BLaER1 treated with 17β-estradiol and CSF1 and Interleukin-3, amounts not matched to agents 10 nM and 100 nM (cell line): ENCODE measurements at regions not wholly inside any gene's neighbourhood (a gene's known extent, or its start where the extent isn't known, plus 50 kb on each side); places are given as distances from the start of the nearest gene placed in this dataset.

Source experiments
- H3K27ac ChIP-seq, 11 experiments: shearing (Covaris generic); formaldehyde crosslinking; 2 replicates each; pipeline ENCODE4 v1.8.1; 2022
- H3K27me3 ChIP-seq, 11 experiments: shearing (Covaris generic); formaldehyde crosslinking; 2 replicates each; pipeline ENCODE4 v1.8.1; 2022
- H3K36me3 ChIP-seq, 11 experiments: shearing (Covaris generic); formaldehyde crosslinking; 2 replicates each; pipeline ENCODE4 v1.8.1; 2022
- H3K4me1 ChIP-seq, 10 experiments: shearing (Covaris generic); formaldehyde crosslinking; 2 replicates each; pipeline ENCODE4 v1.8.1; 2022
- H3K4me2 ChIP-seq, 11 experiments: shearing (Covaris generic); formaldehyde crosslinking; 2 replicates each; pipeline ENCODE4 v1.8.1; 2022
- H3K4me3 ChIP-seq, 10 experiments: shearing (Covaris generic); formaldehyde crosslinking; 2 replicates each; pipeline ENCODE4 v1.8.1; 2022
- H3K9ac ChIP-seq, 11 experiments: shearing (Covaris generic); formaldehyde crosslinking; 2 replicates each; pipeline ENCODE4 v1.8.1; 2022
- H3K9me3 ChIP-seq, 11 experiments: shearing (Covaris generic); formaldehyde crosslinking; replicated peaks in 1 of 11; 2 replicates each; pipeline ENCODE4 v1.8.1; 2022
- H4K20me1 ChIP-seq, 11 experiments: shearing (Covaris generic); formaldehyde crosslinking; 2 replicates each; pipeline ENCODE4 v1.8.1; 2022
- Cebpa-rat ChIP-seq, 11 experiments: shearing (Covaris generic); IDR thresholded peaks; 2 replicates each; pipeline ENCODE4 v1.8.1; 2022

GRCh38 chr10:61846370-61847031, 55.0 kb upstream of the ARID5B start:
- peaks cover 0 to 10% (median 0%) of the 10 kb centered on the region in 10 experiments; a peak in 3 of 20 replicates for H3K4me1 ChIP-seq
- no peaks in the 10 kb centered on the region for H3K36me3 ChIP-seq
- H3K4me3 ChIP-seq = no peak overlapping the region
- H3K9me3 ChIP-seq = peaks cover 0 to 4% (median 0%) of the 10 kb centered on the region in 11 experiments; a peak in 2 of 22 replicates
- no peaks in the 10 kb centered on the region for H4K20me1 ChIP-seq
- no peak overlapping the region for H3K9ac ChIP-seq
- H3K4me2 ChIP-seq = no peak overlapping the region
- no peak for TF ChIP-seq Cebpa-rat (IDR thresholded peaks at IDR 0.05)
- no peak overlapping the region for H3K27ac ChIP-seq
- peaks cover 0 to 6% (median 0%) of the 10 kb centered on the region in 11 experiments; a peak in 1 of 22 replicates for H3K27me3 ChIP-seq

GRCh38 chr10:61847087-61847486, 54.4 kb upstream of the ARID5B start:
- TF ChIP-seq Cebpa-rat (IDR thresholded peaks at IDR 0.05) = no peak
- Histone ChIP-seq H4K20me1 (no peaks in the 10 kb centered on the region), H3K27ac (no peak overlapping the region)

GRCh38 chr10:61847640-61848039, 53.9 kb upstream of the ARID5B start:
- no peak overlapping the region for H3K9ac ChIP-seq
- H3K4me1 ChIP-seq = peaks cover 0 to 10% (median 0%) of the 10 kb centered on the region in 10 experiments; a peak in 3 of 20 replicates
- no peaks in the 10 kb centered on the region for H4K20me1 ChIP-seq
- H3K4me2 ChIP-seq = no peak overlapping the region
- no peak overlapping the region for H3K4me3 ChIP-seq
- H3K27me3 ChIP-seq = peaks cover 0 to 6% (median 0%) of the 10 kb centered on the region in 11 experiments; a peak in 1 of 22 replicates
- no peak overlapping the region for H3K27ac ChIP-seq
- no peak for TF ChIP-seq Cebpa-rat (IDR thresholded peaks at IDR 0.05)
- peaks cover 0 to 4% (median 0%) of the 10 kb centered on the region in 11 experiments; a peak in 2 of 22 replicates for H3K9me3 ChIP-seq
- no peaks in the 10 kb centered on the region for H3K36me3 ChIP-seq

More at GRCh38 chr10:61847087-61847486, 54.4 kb upstream of the ARID5B start:
- Histone ChIP-seq H3K36me3 (no peaks in the 10 kb centered on the region), H3K4me2 (no peak overlapping the region), H3K9me3 (peaks cover 0 to 4% (median 0%) of the 10 kb centered on the region in 11 experiments; a peak in 2 of 22 replicates), H3K9ac (no peak overlapping the region), H3K4me1 (peaks cover 0 to 10% (median 0%) of the 10 kb centered on the region in 10 experiments; a peak in 3 of 20 replicates), H3K27me3 (peaks cover 0 to 6% (median 0%) of the 10 kb centered on the region in 11 experiments; a peak in 1 of 22 replicates), H3K4me3 (no peak overlapping the region)

GRCh38 chr10:61850376-61850775, 51.1 kb upstream of the ARID5B start:
- H3K9me3 ChIP-seq = peaks cover 0 to 4% (median 0%) of the 10 kb centered on the region in 11 experiments; a peak in 2 of 22 replicates
- H3K4me2 ChIP-seq = no peak overlapping the region
- no peak overlapping the region for H3K27ac ChIP-seq
- no peak overlapping the region for H3K4me3 ChIP-seq
- H3K4me1 ChIP-seq = peaks cover 0 to 1% (median 0%) of the 10 kb centered on the region in 10 experiments; a peak in 2 of 20 replicates
- H4K20me1 ChIP-seq = no peaks in the 10 kb centered on the region
- no peak overlapping the region for H3K9ac ChIP-seq
- H3K36me3 ChIP-seq = no peaks in the 10 kb centered on the region
- no peak for TF ChIP-seq Cebpa-rat (IDR thresholded peaks at IDR 0.05)
- H3K27me3 ChIP-seq = peaks cover 0 to 4% (median 0%) of the 10 kb centered on the region in 11 experiments; a peak in 1 of 22 replicates
